Peyer's patch (tissue), 4 donors: ENCODE measurements at regions not wholly inside any gene's neighbourhood (a gene's known extent, or its start where the extent isn't known, plus 50 kb on each side); places are given as distances from the start of the nearest gene placed in this dataset.

Experiments used
- POLR2A ChIP-seq, 2 donors: fragments of 450-650 bp; IDR thresholded peaks; one replicate each; pipeline ENCODE4 v1.5.1; 2017; ENCODE audit warnings: antibody characterized with exemption in 2 of 2, mild to moderate bottlenecking in 2 of 2, moderate library complexity in 2 of 2
- TF ChIP-seq, protein P1 (sequence below), 6 experiments: fragments of 450-650 bp in 4 of 6; fragments of 200-600 bp in 2 of 6; sonication (generic) in 1 of 6; IDR thresholded peaks; one replicate each; pipeline ENCODE4 v1.5.1; 2017 to 2019; ENCODE audit warnings: antibody characterized with exemption in 6 of 6, mild to moderate bottlenecking in 3 of 6, moderate library complexity in 1 of 6

DNA sequence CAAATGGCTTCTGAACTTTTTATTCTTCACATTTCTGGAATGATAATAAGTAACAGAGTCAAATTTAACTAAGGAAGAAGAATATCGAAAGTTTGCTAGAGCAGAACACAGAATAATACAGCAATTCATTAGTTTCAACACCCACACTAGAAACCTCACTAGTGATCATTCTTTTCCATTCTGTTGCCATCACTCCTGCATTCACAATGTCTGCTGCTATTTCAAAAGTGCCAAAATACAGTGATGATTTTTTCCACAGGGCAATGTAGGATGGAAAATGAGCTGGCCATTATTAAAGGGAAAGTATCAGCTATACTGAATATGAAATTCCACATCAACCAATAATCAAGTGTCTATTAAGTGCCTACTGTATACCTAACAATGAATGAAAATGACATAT is 186.7 kb downstream of the USP46 start:
- TF ChIP-seq, protein P1, sequence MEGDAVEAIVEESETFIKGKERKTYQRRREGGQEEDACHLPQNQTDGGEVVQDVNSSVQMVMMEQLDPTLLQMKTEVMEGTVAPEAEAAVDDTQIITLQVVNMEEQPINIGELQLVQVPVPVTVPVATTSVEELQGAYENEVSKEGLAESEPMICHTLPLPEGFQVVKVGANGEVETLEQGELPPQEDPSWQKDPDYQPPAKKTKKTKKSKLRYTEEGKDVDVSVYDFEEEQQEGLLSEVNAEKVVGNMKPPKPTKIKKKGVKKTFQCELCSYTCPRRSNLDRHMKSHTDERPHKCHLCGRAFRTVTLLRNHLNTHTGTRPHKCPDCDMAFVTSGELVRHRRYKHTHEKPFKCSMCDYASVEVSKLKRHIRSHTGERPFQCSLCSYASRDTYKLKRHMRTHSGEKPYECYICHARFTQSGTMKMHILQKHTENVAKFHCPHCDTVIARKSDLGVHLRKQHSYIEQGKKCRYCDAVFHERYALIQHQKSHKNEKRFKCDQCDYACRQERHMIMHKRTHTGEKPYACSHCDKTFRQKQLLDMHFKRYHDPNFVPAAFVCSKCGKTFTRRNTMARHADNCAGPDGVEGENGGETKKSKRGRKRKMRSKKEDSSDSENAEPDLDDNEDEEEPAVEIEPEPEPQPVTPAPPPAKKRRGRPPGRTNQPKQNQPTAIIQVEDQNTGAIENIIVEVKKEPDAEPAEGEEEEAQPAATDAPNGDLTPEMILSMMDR (IDR thresholded peaks at IDR 0.05) = no peak
- TF ChIP-seq POLR2A (IDR thresholded peaks at IDR 0.05) = no peak
